SK-N-SH treated with all-trans-retinoic acid at 6 μM for 48 hours (cell line): ENCODE measurements at regions not wholly inside any gene's neighbourhood (a gene's known extent, or its start where the extent isn't known, plus 50 kb on each side); places are given as distances from the start of the nearest gene placed in this dataset.

Source experiments
- ATAC-seq: fragments of 200-7000 bp; cut with Tn5 transposase; 3 replicates; pipeline ENCODE4 v1.9.1; 2020; ENCODE audit warnings: mild to moderate bottlenecking, moderate library complexity
- ARNTL ChIP-seq: fragments of 450-650 bp; formaldehyde crosslinking; IDR thresholded peaks from 2 replicates; pipeline ENCODE4 v1.5.0; 2020; ENCODE audit warnings: low read depth, mild to moderate bottlenecking, moderate library complexity, borderline replicate concordance
- CREB5 ChIP-seq: fragments of 250-450 bp; sonication (Bioruptor Pico); IDR thresholded peaks from 2 replicates; pipeline ENCODE4 v1.5.1; 2020; ENCODE audit warnings: low read depth, mild to moderate bottlenecking, moderate library complexity
- CSDC2 ChIP-seq: fragments of 250-450 bp; sonication (Bioruptor Pico); IDR thresholded peaks from 2 replicates; pipeline ENCODE4 v1.5.0; 2020; ENCODE audit warnings: mild to moderate bottlenecking, moderate library complexity
- CSRNP3 ChIP-seq: fragments of 250-450 bp; sonication (Bioruptor Pico); IDR thresholded peaks from 2 replicates; pipeline ENCODE4 v1.5.1; 2021; ENCODE audit warnings: mild to moderate bottlenecking, moderate library complexity
- ESRRG ChIP-seq: fragments of 250-450 bp; sonication (Bioruptor Pico); IDR thresholded peaks from 2 replicates; pipeline ENCODE4 v1.6.1; 2021; ENCODE audit warnings: mild to moderate bottlenecking
- GLIS3 ChIP-seq: fragments of 250-450 bp; sonication (Bioruptor Pico); IDR thresholded peaks from 2 replicates; pipeline ENCODE4 v1.5.0; 2020; ENCODE audit warnings: mild to moderate bottlenecking, moderate library complexity
- ISL1 ChIP-seq: fragments of 250-450 bp; sonication (Bioruptor Pico); IDR thresholded peaks from 2 replicates; pipeline ENCODE4 v2.1.2; 2022; ENCODE audit warnings: mild to moderate bottlenecking, moderate library complexity
- OSR1 ChIP-seq: fragments of 250-450 bp; sonication (Bioruptor Pico); IDR thresholded peaks from 2 replicates; pipeline ENCODE4 v1.8.0; 2022; ENCODE audit warnings: moderate library complexity, mild to moderate bottlenecking, inconsistent platforms
- PATZ1 ChIP-seq: fragments of 250-450 bp; sonication (Bioruptor Pico); IDR thresholded peaks from 2 replicates; pipeline ENCODE4 v1.8.0; 2020; ENCODE audit warnings: mild to moderate bottlenecking, moderate library complexity, borderline replicate concordance
- POU6F1 ChIP-seq: fragments of 250-450 bp; sonication (Bioruptor Pico); IDR thresholded peaks from 2 replicates; pipeline ENCODE4 v1.8.0; 2021; ENCODE audit warnings: low read depth, mild to moderate bottlenecking, moderate library complexity, borderline replicate concordance
- PPARA ChIP-seq: fragments of 250-450 bp; sonication (Bioruptor Pico); IDR thresholded peaks from 2 replicates; pipeline ENCODE4 v1.5.0; 2020; ENCODE audit warnings: mild to moderate bottlenecking, borderline replicate concordance
- RARB ChIP-seq: fragments of 250-450 bp; sonication (Bioruptor Pico); IDR thresholded peaks from 2 replicates; pipeline ENCODE4 v1.8.0; 2021; ENCODE audit warnings: mild to moderate bottlenecking, moderate library complexity
- SNAI2 ChIP-seq: fragments of 250-450 bp; sonication (Bioruptor Pico); IDR thresholded peaks from 2 replicates; pipeline ENCODE4 v1.5.0; 2020; ENCODE audit warnings: mild to moderate bottlenecking, moderate library complexity
- TCF4 ChIP-seq: fragments of 250-450 bp; sonication (Bioruptor Pico); IDR thresholded peaks from 2 replicates; pipeline ENCODE4 v1.8.0; 2021; ENCODE audit warnings: mild to moderate bottlenecking, moderate library complexity, borderline replicate concordance
- TOX ChIP-seq: fragments of 250-450 bp; sonication (Bioruptor Pico); IDR thresholded peaks from 2 replicates; pipeline ENCODE4 v1.8.0; 2021; ENCODE audit warnings: mild to moderate bottlenecking, moderate library complexity, borderline replicate concordance
- TSHZ2 ChIP-seq: fragments of 250-450 bp; sonication (Bioruptor Pico); IDR thresholded peaks from 2 replicates; pipeline ENCODE4 v1.5.0; 2020; ENCODE audit warnings: mild to moderate bottlenecking, moderate library complexity
- ZC3H10 ChIP-seq: fragments of 250-450 bp; sonication (Bioruptor Pico); IDR thresholded peaks from 2 replicates; pipeline ENCODE4 v1.5.1; 2021; ENCODE audit warnings: mild to moderate bottlenecking, moderate library complexity
- ZFP3 ChIP-seq: fragments of 250-450 bp; sonication (Bioruptor Pico); IDR thresholded peaks from 2 replicates; pipeline ENCODE4 v1.5.0; 2020; ENCODE audit warnings: mild to moderate bottlenecking, moderate library complexity
- ZFP30 ChIP-seq: fragments of 450-650 bp; formaldehyde crosslinking; IDR thresholded peaks from 2 replicates; pipeline ENCODE4 v1.5.0; 2022; ENCODE audit warnings: mild to moderate bottlenecking, moderate library complexity
- ZNF565 ChIP-seq: fragments of 450-650 bp; formaldehyde crosslinking; conservative IDR thresholded peaks from 2 replicates; pipeline ENCODE4 v1.5.0; 2020; ENCODE audit warnings: low read depth, mild to moderate bottlenecking, moderate library complexity
- ZNF70 ChIP-seq: fragments of 450-650 bp; formaldehyde crosslinking; IDR thresholded peaks from 2 replicates; pipeline ENCODE4 v1.5.0; 2020; ENCODE audit warnings: mild to moderate bottlenecking, moderate library complexity
- ZNF8 ChIP-seq: fragments of 450-650 bp; formaldehyde crosslinking; IDR thresholded peaks from 2 replicates; pipeline ENCODE4 v1.5.0; 2020; ENCODE audit warnings: mild to moderate bottlenecking, moderate library complexity

- no peak for ATAC-seq
- TF ChIP-seq CSRNP3 (CRISPR knock-in tag) (no peak), TSHZ2 (no peak), CREB5 (CRISPR knock-in tag) (no peak), ARNTL (CRISPR knock-in tag) (no peak), ZC3H10 (CRISPR knock-in tag) (no peak), PATZ1 (CRISPR knock-in tag) (no peak), CSDC2 (no peak), SNAI2 (no peak), ZNF70 (no peak), ZNF8 (no peak)
- TF ChIP-seq, all 23 proteins: peak for 0
Observed at GRCh38 chr10:85513436-85513835, 853.2 kb downstream of the GRID1 start.

GRCh38 chr10:85515316-85515715 lies 851.3 kb downstream of the GRID1 start:
- no peak for ATAC-seq
- no peak for TF ChIP-seq ZNF565 (CRISPR knock-in tag)
- no peak for TF ChIP-seq ZFP3
- TF ChIP-seq POU6F1 = no peak
- no peak for TF ChIP-seq CREB5 (CRISPR knock-in tag)
- no peak for TF ChIP-seq ISL1 (CRISPR knock-in tag)
- TF ChIP-seq ARNTL (CRISPR knock-in tag) = no peak
- TF ChIP-seq CSRNP3 (CRISPR knock-in tag) = no peak
- no peak for TF ChIP-seq GLIS3 (CRISPR knock-in tag)
- TF ChIP-seq CSDC2 = no peak
- no peak for TF ChIP-seq RARB

GRCh38 chr10:85524001-85524666 lies 842.5 kb downstream of the GRID1 start:
- no peak for ATAC-seq
- TF ChIP-seq ZNF565 (CRISPR knock-in tag) (no peak), ESRRG (no peak), POU6F1 (no peak), OSR1 (no peak), ZNF8 (no peak), CSRNP3 (CRISPR knock-in tag) (no peak), TOX (no peak), PPARA (CRISPR knock-in tag) (no peak), ZC3H10 (CRISPR knock-in tag) (no peak), ZNF70 (no peak), TCF4 (CRISPR knock-in tag) (no peak), SNAI2 (no peak), GLIS3 (CRISPR knock-in tag) (no peak), CSDC2 (no peak), ZFP30 (CRISPR knock-in tag) (no peak)
